Hepatocyte (in vitro differentiated cells): ENCODE measurements at regions not wholly inside any gene's neighbourhood (a gene's known extent, or its start where the extent isn't known, plus 50 kb on each side); places are given as distances from the start of the nearest gene placed in this dataset.

Experiments
- DNase-seq: peaks from one replicate; pipeline ENCODE4 v3.0.0-alpha.2; 2016; ENCODE audit warnings: low spot score
- H2AFZ ChIP-seq: fragments of 200-600 bp; sonication (generic); 2 replicates; pipeline ENCODE4 v1.6.0; 2016; ENCODE audit warnings: antibody characterized with exemption, mild to moderate bottlenecking
- H3K27ac ChIP-seq: fragments of 200-600 bp; sonication (generic); 2 replicates; pipeline ENCODE4 v1.5.1; 2016; ENCODE audit warnings: mild to moderate bottlenecking
- H3K27me3 ChIP-seq: fragments of 200-600 bp; sonication (generic); 2 replicates; pipeline ENCODE4 v1.6.1; 2016
- H3K36me3 ChIP-seq: fragments of 200-600 bp; sonication (generic); replicated peaks from 2 replicates; pipeline ENCODE4 v1.5.1; 2016; ENCODE audit warnings: low read depth; ENCODE audit not compliant: insufficient read depth
- H3K4me1 ChIP-seq: fragments of 200-600 bp; sonication (generic); 2 replicates; pipeline ENCODE4 v1.5.1; 2016; ENCODE audit warnings: mild to moderate bottlenecking, moderate library complexity; ENCODE audit not compliant: insufficient read depth
- H3K4me2 ChIP-seq: fragments of 200-600 bp; sonication (generic); 2 replicates; pipeline ENCODE4 v1.6.0; 2016
- H3K4me3 ChIP-seq: fragments of 200-600 bp; sonication (generic); 2 replicates; pipeline ENCODE4 v1.5.1; 2016; ENCODE audit warnings: mild to moderate bottlenecking
- H3K79me2 ChIP-seq: fragments of 200-600 bp; sonication (generic); 2 replicates; pipeline ENCODE4 v1.6.0; 2017; ENCODE audit warnings: mild to moderate bottlenecking
- H3K9me2 ChIP-seq: fragments of 200-600 bp; sonication (generic); replicated peaks from 2 replicates; pipeline ENCODE4 v1.6.0; 2017; ENCODE audit warnings: mild to moderate bottlenecking; ENCODE audit not compliant: insufficient read depth
- H3K9me3 ChIP-seq: fragments of 200-600 bp; sonication (generic); 2 replicates; pipeline ENCODE4 v1.5.1; 2016; ENCODE audit warnings: low read depth, mild to moderate bottlenecking
- H4K20me1 ChIP-seq: fragments of 200-600 bp; sonication (generic); 2 replicates; pipeline ENCODE4 v1.6.0; 2016; ENCODE audit warnings: mild to moderate bottlenecking; ENCODE audit not compliant: insufficient read depth, poor library complexity, severe bottlenecking
- CTCF ChIP-seq: fragments of 200-600 bp; sonication (generic); IDR thresholded peaks from 2 replicates; pipeline ENCODE4 v1.5.1; 2016; ENCODE audit warnings: antibody characterized with exemption, mild to moderate bottlenecking; ENCODE audit not compliant: poor library complexity
- EZH2 ChIP-seq: fragments of 200-600 bp; sonication (generic); IDR thresholded peaks from 2 replicates; pipeline ENCODE4 v1.6.1; 2016; ENCODE audit warnings: antibody characterized with exemption, mild to moderate bottlenecking, borderline replicate concordance
- EZH2phosphoT487 ChIP-seq: fragments of 200-600 bp; sonication (generic); IDR thresholded peaks from one replicate; pipeline ENCODE4 v1.6.1; 2018; ENCODE audit warnings: antibody characterized with exemption, mild to moderate bottlenecking, low read depth, moderate library complexity; ENCODE audit not compliant: unreplicated experiment, severe bottlenecking
- WGBS: methylation state at CpG from one replicate; pipeline ENCODE4 v1.1.6; 2016; ENCODE audit warnings: low lambda C conversion rate; ENCODE audit errors: missing lambda C conversion rate; 5-methylcytosine and 5-hydroxymethylcytosine counted together

DNA sequence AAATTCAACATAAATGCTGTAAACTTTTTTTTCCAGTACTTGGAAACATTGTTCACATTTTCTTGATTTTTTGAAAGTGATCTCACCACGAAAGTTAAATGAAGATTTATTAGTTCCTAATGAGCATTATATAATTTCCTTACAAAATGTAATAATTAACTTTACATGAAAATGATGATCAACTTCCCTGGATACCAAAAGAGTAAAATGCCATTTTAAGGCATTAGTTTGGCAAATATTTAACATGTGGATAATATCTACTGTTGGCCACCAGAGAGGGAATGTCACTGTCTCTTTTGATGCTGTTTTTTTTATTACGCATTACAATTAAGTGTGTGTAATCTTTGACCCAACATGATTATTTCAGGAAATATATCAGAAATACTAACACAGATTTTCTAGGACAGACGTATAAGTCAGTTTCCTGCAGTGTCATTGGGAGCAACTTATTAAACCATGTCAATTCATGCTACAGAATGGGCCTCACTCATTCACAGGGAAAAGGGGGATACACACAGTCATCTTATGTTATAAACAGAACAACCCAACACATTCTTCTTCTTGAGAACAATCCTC is 903.9 kb upstream of the ADGRL2 start:
- Histone ChIP-seq H3K9me2 (no peaks in the 10 kb centered on the region), H3K4me2 (no peak overlapping the region), H4K20me1 (no peaks in the 10 kb centered on the region), H3K36me3 (no peaks in the 10 kb centered on the region), H2AFZ (no peak overlapping the region), H3K4me1 (no peaks in the 10 kb centered on the region), H3K79me2 (no peaks in the 10 kb centered on the region), H3K4me3 (no peak overlapping the region), H3K9me3 (no peaks in the 10 kb centered on the region), H3K27me3 (no peaks in the 10 kb centered on the region), H3K27ac (no peak overlapping the region)
- WGBS, result 92% methylated on average over 3 of the region's 3 CpGs
- TF ChIP-seq EZH2phosphoT487, result no peak
- no peak for TF ChIP-seq EZH2
- no peak for TF ChIP-seq CTCF
- no peak for DNase-seq

GRCh38 chr1:80894921-80895320 is 905.8 kb upstream of the ADGRL2 start:
- Histone ChIP-seq H3K9me2 (no peaks in the 10 kb centered on the region), H3K4me1 (no peaks in the 10 kb centered on the region), H3K9me3 (no peaks in the 10 kb centered on the region), H3K79me2 (no peaks in the 10 kb centered on the region), H2AFZ (no peak overlapping the region), H3K27me3 (no peaks in the 10 kb centered on the region), H4K20me1 (no peaks in the 10 kb centered on the region), H3K27ac (no peak overlapping the region), H3K4me3 (no peak overlapping the region), H3K4me2 (no peak overlapping the region), H3K36me3 (no peaks in the 10 kb centered on the region)
- TF ChIP-seq CTCF, result no peak
- no peak for TF ChIP-seq EZH2phosphoT487
- no peak for TF ChIP-seq EZH2
- no peak for DNase-seq
- 31% methylated on average over 1 of the region's 1 CpG for WGBS

DNA sequence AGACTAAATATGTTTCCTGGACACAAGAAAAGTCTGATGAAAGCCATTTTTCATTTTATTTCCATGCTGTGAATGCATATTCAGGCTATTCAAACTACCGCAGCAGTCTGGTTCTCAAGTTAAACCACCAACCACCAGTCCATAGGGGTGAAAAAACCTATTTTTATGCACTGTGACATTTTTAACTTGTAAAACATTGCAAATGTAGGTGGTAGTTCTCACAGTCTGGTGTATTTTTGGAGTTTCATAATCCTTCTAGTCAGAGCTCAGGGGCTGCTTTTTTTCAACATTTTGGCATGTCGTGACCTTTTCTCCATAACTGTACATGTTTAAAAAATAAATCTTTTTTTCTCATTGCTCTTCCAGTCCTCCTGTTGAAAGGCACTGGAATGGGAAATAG is 907.6 kb upstream of the ADGRL2 start:
- Histone ChIP-seq H3K36me3 (no peaks in the 10 kb centered on the region), H3K79me2 (no peaks in the 10 kb centered on the region), H4K20me1 (no peaks in the 10 kb centered on the region), H3K9me2 (no peaks in the 10 kb centered on the region), H3K4me1 (no peaks in the 10 kb centered on the region), H3K4me2 (peak overlapping the region; percentile 45), H3K9me3 (no peaks in the 10 kb centered on the region), H2AFZ (peak overlapping the region; percentile 60), H3K27me3 (no peaks in the 10 kb centered on the region), H3K4me3 (no peak overlapping the region), H3K27ac (peak overlapping the region; percentile 18)
- WGBS, result 60% methylated on average over 2 of the region's 2 CpGs
- no peak for DNase-seq
- TF ChIP-seq EZH2, result no peak
- no peak for TF ChIP-seq CTCF
- no peak for TF ChIP-seq EZH2phosphoT487

DNA sequence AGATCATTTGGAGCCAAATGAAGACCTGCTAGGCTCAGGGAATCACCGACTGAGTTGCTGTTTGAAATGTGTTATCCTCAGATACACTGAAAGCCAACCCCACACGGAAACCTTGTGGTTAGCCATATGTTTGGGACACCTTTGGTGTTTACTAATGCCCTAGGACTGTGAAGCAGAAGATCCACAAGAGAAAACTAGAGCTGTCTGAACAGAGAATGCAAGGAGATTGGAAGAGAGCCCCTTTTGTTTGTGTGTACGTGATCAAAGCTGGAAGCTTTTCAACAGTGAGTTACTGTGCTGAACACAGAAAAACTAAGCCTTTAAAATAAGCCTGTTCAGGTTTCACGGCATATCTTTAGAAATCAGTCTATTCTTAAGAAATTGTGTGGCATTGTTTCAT is 908.2 kb upstream of the ADGRL2 start:
- WGBS, result 35% methylated on average over 4 of the region's 4 CpGs
- Histone ChIP-seq H3K4me1 (no peaks in the 10 kb centered on the region), H3K79me2 (no peaks in the 10 kb centered on the region), H3K4me3 (no peak overlapping the region), H3K36me3 (no peaks in the 10 kb centered on the region), H3K9me2 (no peaks in the 10 kb centered on the region), H3K27ac (peak overlapping the region; percentile 18), H3K4me2 (peak overlapping the region; percentile 45), H3K9me3 (no peaks in the 10 kb centered on the region), H2AFZ (peak overlapping the region; percentile 60), H3K27me3 (no peaks in the 10 kb centered on the region), H4K20me1 (no peaks in the 10 kb centered on the region)
- DNase-seq, result no peak
- TF ChIP-seq CTCF (no peak), EZH2phosphoT487 (no peak), EZH2 (no peak)
